Esophagus squamous epithelium (tissue), 4 donors: ENCODE measurements at regions not wholly inside any gene's neighbourhood (a gene's known extent, or its start where the extent isn't known, plus 50 kb on each side); places are given as distances from the start of the nearest gene placed in this dataset.

ENCODE experiments used
- CTCF ChIP-seq, 6 experiments: fragments of 450-650 bp in 4 of 6; fragments of 200-600 bp in 2 of 6; sonication (generic) in 2 of 6; IDR thresholded peaks; one replicate each; pipeline ENCODE4 v1.5.1; 2016 to 2019; ENCODE audit warnings: antibody characterized with exemption in 6 of 6, mild to moderate bottlenecking in 4 of 6, moderate library complexity in 4 of 6
- POLR2A ChIP-seq, 4 donors: fragments of 450-650 bp; IDR thresholded peaks; one replicate each; pipeline ENCODE4 v1.6.1; 2017; ENCODE audit warnings: antibody characterized with exemption in 4 of 4, mild to moderate bottlenecking in 4 of 4, moderate library complexity in 3 of 4

- no peak for TF ChIP-seq CTCF (IDR thresholded peaks at IDR 0.05)
- TF ChIP-seq POLR2A (IDR thresholded peaks at IDR 0.05), result no peak
These were observed 86.9 kb upstream of the COPS8 start for GRCh38 chr2:236998758-236999157.
